ENCODE measurements at regions not wholly inside any gene's neighbourhood (a gene's known extent, or its start where the extent isn't known, plus 50 kb on each side); places are given as distances from the start of the nearest gene placed in this dataset.

DNA sequence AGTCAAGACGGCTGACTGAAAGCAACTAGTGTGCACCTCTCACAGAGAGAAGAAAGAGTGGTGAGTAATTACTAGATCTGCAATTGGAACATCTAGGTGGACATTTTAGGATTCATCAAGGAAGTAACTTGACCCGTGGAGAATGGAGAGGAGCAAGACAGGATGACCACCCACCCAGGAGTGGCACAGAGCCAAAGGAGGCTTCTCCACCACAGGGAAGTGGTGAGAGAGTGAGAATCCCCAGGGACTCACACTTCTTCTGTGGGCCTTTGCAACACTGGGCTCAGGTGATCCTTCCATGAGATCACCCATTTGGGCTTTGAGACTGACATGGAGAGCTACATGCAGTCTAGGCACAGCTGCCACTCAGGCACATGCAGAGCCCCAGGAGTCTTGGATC lies 132.8 kb upstream of the GALNT5 start:
- Histone ChIP-seq H3K9me2 (replicated peaks; ENCODE audit: insufficient read depth, low read length) (no peaks in the 10 kb centered on the region), H3K36me3 (ENCODE audit: low read length) (no peaks in the 10 kb centered on the region), H3K79me2 (ENCODE audit: insufficient read depth, low read length) (no peaks in the 10 kb centered on the region), H3K27me3 (ENCODE audit: low read length) (no peaks in the 10 kb centered on the region), H3K4me3 (ENCODE audit: insufficient read depth, low read length, poor library complexity, severe bottlenecking) (no peak overlapping the region), H3K9ac (ENCODE audit: low read length) (no peak overlapping the region), H2AFZ (ENCODE audit: low read depth, low read length, severe bottlenecking) (no peak overlapping the region), H3K27ac (ENCODE audit: low read depth, low read length) (no peak overlapping the region), H4K20me1 (ENCODE audit: low read depth, low read length) (no peaks in the 10 kb centered on the region), H3F3A (ENCODE audit: insufficient read depth) (no peaks in the 10 kb centered on the region), H3K4me2 (ENCODE audit: low read depth, low read length, poor library complexity, severe bottlenecking) (no peak overlapping the region), H3K9me3 (ENCODE audit: insufficient read depth, low read length) (no peaks in the 10 kb centered on the region)
- no peak for TF ChIP-seq CTCF (IDR thresholded peaks at IDR 0.05; ENCODE audit: insufficient read depth, low read length, poor library complexity, severe bottlenecking)
- no peak for TF ChIP-seq EZH2phosphoT487 (conservative IDR thresholded peaks at IDR 0.05; ENCODE audit: low read length)

GRCh38 chr2:157125685-157126084 lies 131.8 kb upstream of the GALNT5 start:
- H3K27me3 ChIP-seq (ENCODE audit: low read length) = no peaks in the 10 kb centered on the region
- H3K9me2 ChIP-seq (replicated peaks; ENCODE audit: insufficient read depth, low read length) = no peaks in the 10 kb centered on the region
- no peak overlapping the region for H3K4me2 ChIP-seq (ENCODE audit: low read depth, low read length, poor library complexity, severe bottlenecking)
- H3K36me3 ChIP-seq (ENCODE audit: low read length) = no peaks in the 10 kb centered on the region
- H3F3A ChIP-seq (ENCODE audit: insufficient read depth) = no peaks in the 10 kb centered on the region
- no peak overlapping the region for H2AFZ ChIP-seq (ENCODE audit: low read depth, low read length, severe bottlenecking)
- TF ChIP-seq CTCF (IDR thresholded peaks at IDR 0.05; ENCODE audit: insufficient read depth, low read length, poor library complexity, severe bottlenecking) = no peak
- no peak for TF ChIP-seq EZH2phosphoT487 (conservative IDR thresholded peaks at IDR 0.05; ENCODE audit: low read length)
- H3K9ac ChIP-seq (ENCODE audit: low read length) = no peak overlapping the region
- no peak overlapping the region for H3K4me3 ChIP-seq (ENCODE audit: insufficient read depth, low read length, poor library complexity, severe bottlenecking)
- no peak overlapping the region for H3K27ac ChIP-seq (ENCODE audit: low read depth, low read length)
- H3K79me2 ChIP-seq (ENCODE audit: insufficient read depth, low read length) = no peaks in the 10 kb centered on the region
- H4K20me1 ChIP-seq (ENCODE audit: low read depth, low read length) = no peaks in the 10 kb centered on the region
- H3K9me3 ChIP-seq (ENCODE audit: insufficient read depth, low read length) = no peaks in the 10 kb centered on the region

DNA sequence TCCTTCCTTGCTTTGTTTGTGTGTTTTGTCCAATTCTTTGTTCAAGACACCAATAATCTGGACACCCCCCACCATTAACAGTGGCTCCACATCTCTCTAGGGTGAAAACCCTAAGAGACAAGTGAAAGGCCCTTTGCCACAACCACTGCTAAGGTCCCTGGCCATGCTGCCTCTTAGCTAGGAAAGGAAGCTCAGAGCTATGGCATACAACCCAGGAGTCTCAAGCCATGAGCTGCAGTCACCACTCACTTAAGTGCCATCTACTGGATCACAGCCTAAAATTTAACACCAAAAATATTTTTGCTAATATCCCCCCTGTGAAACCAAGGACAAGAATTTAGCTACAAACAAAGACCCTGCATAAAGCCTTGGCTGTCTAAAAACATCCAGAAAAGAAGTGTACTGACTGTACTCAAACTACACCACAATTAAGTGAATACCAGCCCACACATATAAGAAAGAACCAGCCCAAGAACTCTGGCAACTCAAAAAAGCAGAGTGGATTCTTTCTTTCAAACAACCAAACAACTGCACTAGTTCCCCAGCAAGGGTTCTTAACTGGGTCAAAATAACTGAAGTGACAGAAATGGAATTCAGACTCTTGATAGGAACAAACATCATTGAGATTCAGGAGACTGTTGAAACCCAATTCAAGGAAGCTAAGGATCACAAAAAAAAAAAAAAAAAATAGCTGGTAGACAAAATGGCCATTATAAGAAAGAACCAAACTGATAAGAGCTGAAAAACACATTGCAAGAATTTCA lies 130.1 kb upstream of the GALNT5 start:
- Histone ChIP-seq H3K27ac (ENCODE audit: low read depth, low read length) (no peak overlapping the region), H2AFZ (ENCODE audit: low read depth, low read length, severe bottlenecking) (no peak overlapping the region), H3K9ac (ENCODE audit: low read length) (no peak overlapping the region), H4K20me1 (ENCODE audit: low read depth, low read length) (no peaks in the 10 kb centered on the region), H3K4me3 (ENCODE audit: insufficient read depth, low read length, poor library complexity, severe bottlenecking) (no peak overlapping the region), H3K9me3 (ENCODE audit: insufficient read depth, low read length) (no peaks in the 10 kb centered on the region), H3K27me3 (ENCODE audit: low read length) (no peaks in the 10 kb centered on the region), H3K9me2 (replicated peaks; ENCODE audit: insufficient read depth, low read length) (no peaks in the 10 kb centered on the region), H3K36me3 (ENCODE audit: low read length) (no peaks in the 10 kb centered on the region), H3K79me2 (ENCODE audit: insufficient read depth, low read length) (no peaks in the 10 kb centered on the region), H3K4me2 (ENCODE audit: low read depth, low read length, poor library complexity, severe bottlenecking) (no peak overlapping the region), H3F3A (ENCODE audit: insufficient read depth) (no peaks in the 10 kb centered on the region)
- TF ChIP-seq CTCF (IDR thresholded peaks at IDR 0.05; ENCODE audit: insufficient read depth, low read length, poor library complexity, severe bottlenecking) (no peak), EZH2phosphoT487 (conservative IDR thresholded peaks at IDR 0.05; ENCODE audit: low read length) (no peak)

Measured in SU-DHL-6 (cell line).